ENCODE measurements at regions not wholly inside any gene's neighbourhood (a gene's known extent, or its start where the extent isn't known, plus 50 kb on each side); places are given as distances from the start of the nearest gene placed in this dataset.
"Not testable (repeated sequence)": the region's sequence is repeated elsewhere in the genome, so short reads cannot be mapped to it uniquely, and the experiment has no call there.

DNA sequence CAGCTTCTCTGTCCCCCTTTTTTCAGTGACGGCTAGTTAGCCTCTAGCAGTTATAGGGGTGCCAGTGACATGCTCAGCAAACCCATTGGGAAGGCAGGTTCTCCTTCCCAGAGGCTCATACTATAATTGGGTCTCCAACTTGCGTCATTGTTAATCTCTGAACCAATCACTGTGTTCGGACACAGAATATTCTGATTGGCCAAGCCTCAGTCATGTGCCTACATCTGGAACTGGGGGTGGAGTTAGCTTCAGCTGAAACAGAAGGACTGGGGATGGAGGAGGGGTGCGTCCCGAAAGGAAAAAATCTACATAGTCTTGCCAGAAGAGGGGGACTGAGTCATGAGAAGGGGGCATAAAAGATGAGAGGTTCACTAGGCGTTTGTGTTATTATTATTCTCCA, 165.6 kb downstream of the SUDS3 start:
- WGBS, 2 donors = 94 to 95% methylated on average over 6 of the region's 6 CpGs
- no peaks in the 10 kb centered on the region for H3K9me3 ChIP-seq
- H3K36me3 ChIP-seq = no peaks in the 10 kb centered on the region
- DNase-seq = no peak
- no peak overlapping the region for H3K4me3 ChIP-seq (replicated peaks in 1 of 3)
- peaks cover 0 to 6% of the 10 kb centered on the region in 2 donors for H3K4me1 ChIP-seq
- intact Hi-C loops (cut with DNase I) = no loop called here
- H3K27ac ChIP-seq = no peak overlapping the region
- TF ChIP-seq, protein P1, sequence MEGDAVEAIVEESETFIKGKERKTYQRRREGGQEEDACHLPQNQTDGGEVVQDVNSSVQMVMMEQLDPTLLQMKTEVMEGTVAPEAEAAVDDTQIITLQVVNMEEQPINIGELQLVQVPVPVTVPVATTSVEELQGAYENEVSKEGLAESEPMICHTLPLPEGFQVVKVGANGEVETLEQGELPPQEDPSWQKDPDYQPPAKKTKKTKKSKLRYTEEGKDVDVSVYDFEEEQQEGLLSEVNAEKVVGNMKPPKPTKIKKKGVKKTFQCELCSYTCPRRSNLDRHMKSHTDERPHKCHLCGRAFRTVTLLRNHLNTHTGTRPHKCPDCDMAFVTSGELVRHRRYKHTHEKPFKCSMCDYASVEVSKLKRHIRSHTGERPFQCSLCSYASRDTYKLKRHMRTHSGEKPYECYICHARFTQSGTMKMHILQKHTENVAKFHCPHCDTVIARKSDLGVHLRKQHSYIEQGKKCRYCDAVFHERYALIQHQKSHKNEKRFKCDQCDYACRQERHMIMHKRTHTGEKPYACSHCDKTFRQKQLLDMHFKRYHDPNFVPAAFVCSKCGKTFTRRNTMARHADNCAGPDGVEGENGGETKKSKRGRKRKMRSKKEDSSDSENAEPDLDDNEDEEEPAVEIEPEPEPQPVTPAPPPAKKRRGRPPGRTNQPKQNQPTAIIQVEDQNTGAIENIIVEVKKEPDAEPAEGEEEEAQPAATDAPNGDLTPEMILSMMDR (IDR thresholded peaks at IDR 0.05) = no peak
- no peak for TF ChIP-seq POLR2A (IDR thresholded peaks at IDR 0.05)
- no peaks in the 10 kb centered on the region for H3K27me3 ChIP-seq

DNA sequence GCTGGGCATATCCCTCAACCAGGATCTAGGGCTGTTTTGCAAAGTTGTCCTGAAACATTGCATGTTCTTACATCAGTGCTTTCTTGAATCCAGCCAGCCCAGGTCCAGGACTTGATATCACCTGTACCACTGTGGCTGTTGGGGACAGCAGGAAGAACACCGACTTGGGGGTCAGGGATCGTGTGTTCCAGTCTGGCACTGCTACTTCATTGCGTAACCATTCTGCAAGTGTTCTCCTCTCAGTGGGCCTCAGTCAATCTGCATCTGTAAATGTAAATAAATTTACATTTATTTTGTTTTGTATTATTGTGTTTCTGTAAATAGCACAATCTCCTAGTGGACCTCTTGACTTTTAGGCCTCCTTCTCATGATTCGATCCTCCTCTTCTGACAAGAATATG, 167.3 kb downstream of the SUDS3 start:
- TF ChIP-seq POLR2A (IDR thresholded peaks at IDR 0.05) = no peak
- TF ChIP-seq, protein P1 (IDR thresholded peaks at IDR 0.05) = no peak

GRCh38 chr12:118544569-118544968, 168.2 kb downstream of the SUDS3 start:
- Histone ChIP-seq H3K4me3 (replicated peaks in 1 of 3) (no peak overlapping the region), H3K9me3 (no peaks in the 10 kb centered on the region), H3K27ac (no peak overlapping the region), H3K36me3 (no peaks in the 10 kb centered on the region), H3K27me3 (no peaks in the 10 kb centered on the region), H3K4me1 (peaks cover 0 to 4% of the 10 kb centered on the region in 2 donors)
- TF ChIP-seq, protein P1 (IDR thresholded peaks at IDR 0.05) = no peak
- TF ChIP-seq POLR2A (IDR thresholded peaks at IDR 0.05) = no peak
- 57 to 71% methylated on average over 1 of the region's 1 CpG for WGBS, 2 donors
- intact Hi-C loops (cut with DNase I) = no loop called here
- DNase-seq = no peak

More for the DNA sequence above, 167.3 kb downstream of the SUDS3 start:
- Histone ChIP-seq H3K9me3 (no peaks in the 10 kb centered on the region), H3K27ac (no peak overlapping the region), H3K4me3 (replicated peaks in 1 of 3) (no peak overlapping the region), H3K36me3 (no peaks in the 10 kb centered on the region), H3K27me3 (no peaks in the 10 kb centered on the region), H3K4me1 (peaks cover 0 to under 1% of the 10 kb centered on the region in 2 donors)
- intact Hi-C loops (cut with DNase I) = no loop called here
- DNase-seq = no peak
- WGBS, 2 donors = 91 to 94% methylated on average over 4 of the region's 4 CpGs

GRCh38 chr12:118547606-118548005, 171.3 kb downstream of the SUDS3 start:
- intact Hi-C loops (cut with DNase I); H3K27me3 ChIP-seq; H3K4me3 ChIP-seq (replicated peaks in 1 of 3); H3K27ac ChIP-seq; DNase-seq; H3K9me3 ChIP-seq; H3K36me3 ChIP-seq; H3K4me1 ChIP-seq: not testable (repeated sequence)
- 93 to 95% methylated on average over 6 of the region's 6 CpGs for WGBS, 2 donors

DNA sequence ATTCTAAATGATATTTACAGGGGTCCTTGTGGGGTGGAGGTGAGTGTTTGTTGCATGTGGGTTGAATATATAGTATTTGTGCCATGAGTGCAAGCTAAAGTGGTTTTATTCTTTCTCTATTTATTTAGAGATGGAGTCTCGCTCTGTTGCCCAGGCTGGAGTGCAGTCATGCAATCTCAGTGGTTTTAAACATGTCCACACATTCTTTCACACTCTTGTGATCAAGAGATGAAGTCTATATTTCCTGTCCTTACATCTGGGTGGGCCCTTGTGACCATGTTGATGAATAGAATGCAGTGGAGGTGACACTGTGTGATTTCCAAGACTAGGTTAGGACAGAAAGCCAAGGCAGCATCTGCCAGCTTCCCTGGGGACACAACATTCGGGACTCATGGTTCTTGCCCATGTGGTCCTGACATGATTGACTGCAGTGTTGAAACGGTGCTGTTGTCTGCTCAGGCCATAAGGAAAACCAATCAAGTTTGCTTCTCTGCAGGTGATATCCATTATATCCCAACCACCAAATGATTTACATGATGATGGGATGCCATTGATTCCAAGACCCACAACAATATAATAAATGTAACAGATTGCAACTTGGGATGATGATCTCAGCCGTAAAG, 172.6 kb downstream of the SUDS3 start:
- 43 to 58% methylated on average over 4 of the region's 4 CpGs for WGBS, 2 donors
- Histone ChIP-seq H3K36me3 (no peaks in the 10 kb centered on the region), H3K4me3 (replicated peaks in 1 of 3) (no peak overlapping the region), H3K9me3 (no peaks in the 10 kb centered on the region), H3K27me3 (no peaks in the 10 kb centered on the region), H3K4me1 (peaks cover 0 to 4% of the 10 kb centered on the region in 2 donors), H3K27ac (no peak overlapping the region)
- TF ChIP-seq POLR2A (IDR thresholded peaks at IDR 0.05) = no peak
- TF ChIP-seq, protein P1 (IDR thresholded peaks at IDR 0.05) = no peak
- DNase-seq = no peak
- intact Hi-C loops (cut with DNase I) = no loop called here

Measured in thyroid gland (tissue), 4 donors.